SK-N-MC (cell line): ENCODE measurements at regions not wholly inside any gene's neighbourhood (a gene's known extent, or its start where the extent isn't known, plus 50 kb on each side); places are given as distances from the start of the nearest gene placed in this dataset.

Experiments
- EZH2 ChIP-seq: fragments of 200-600 bp; sonication (generic); IDR thresholded peaks from one replicate; pipeline ENCODE4 v1.6.1; 2017; ENCODE audit warnings: antibody characterized with exemption
- POLR2AphosphoS5 ChIP-seq: IDR thresholded peaks from 2 replicates; pipeline ENCODE4 v1.6.1; 2012; ENCODE audit warnings: mild to moderate bottlenecking, low read depth, low read length, borderline replicate concordance

- TF ChIP-seq EZH2 (no peak), POLR2AphosphoS5 (no peak)
Measured at GRCh38 chr1:84759756-84760155, 69.5 kb upstream of the SSX2IP start.
